GM10266 (cell line): ENCODE measurements at regions not wholly inside any gene's neighbourhood (a gene's known extent, or its start where the extent isn't known, plus 50 kb on each side); places are given as distances from the start of the nearest gene placed in this dataset.

Experiments
- DNase-seq: peaks from one replicate; pipeline ENCODE4 v3.0.0; 2012; ENCODE audit errors: extremely low spot score
- TF ChIP-seq, protein P1 (sequence below): IDR thresholded peaks from 2 replicates; pipeline ENCODE4 v1.5.1; 2012; ENCODE audit warnings: mild to moderate bottlenecking, low read depth; ENCODE audit not compliant: control insufficient read depth, insufficient read depth; ENCODE audit errors: missing control alignments

DNA sequence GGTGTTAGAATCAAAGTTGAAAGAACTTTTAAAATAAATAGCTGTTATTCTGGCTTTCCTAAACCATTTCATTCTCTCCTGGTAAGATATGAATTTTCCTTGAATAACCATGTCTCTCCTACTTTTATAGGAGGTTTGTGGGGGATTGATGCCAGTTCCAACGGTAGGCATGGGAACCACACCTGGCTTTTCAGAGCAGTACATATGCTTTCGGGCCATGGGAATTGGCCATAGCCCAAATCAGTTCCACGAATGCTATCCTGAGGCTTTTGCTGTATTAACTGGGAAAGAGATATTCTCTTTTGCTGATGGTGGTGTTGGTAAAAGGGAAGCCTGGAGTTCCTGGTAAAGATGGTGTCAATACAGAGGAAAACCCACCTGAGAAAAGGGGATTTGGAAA, 396.2 kb upstream of the ZNF385D start:
- DNase-seq: no peak
- TF ChIP-seq, protein P1, sequence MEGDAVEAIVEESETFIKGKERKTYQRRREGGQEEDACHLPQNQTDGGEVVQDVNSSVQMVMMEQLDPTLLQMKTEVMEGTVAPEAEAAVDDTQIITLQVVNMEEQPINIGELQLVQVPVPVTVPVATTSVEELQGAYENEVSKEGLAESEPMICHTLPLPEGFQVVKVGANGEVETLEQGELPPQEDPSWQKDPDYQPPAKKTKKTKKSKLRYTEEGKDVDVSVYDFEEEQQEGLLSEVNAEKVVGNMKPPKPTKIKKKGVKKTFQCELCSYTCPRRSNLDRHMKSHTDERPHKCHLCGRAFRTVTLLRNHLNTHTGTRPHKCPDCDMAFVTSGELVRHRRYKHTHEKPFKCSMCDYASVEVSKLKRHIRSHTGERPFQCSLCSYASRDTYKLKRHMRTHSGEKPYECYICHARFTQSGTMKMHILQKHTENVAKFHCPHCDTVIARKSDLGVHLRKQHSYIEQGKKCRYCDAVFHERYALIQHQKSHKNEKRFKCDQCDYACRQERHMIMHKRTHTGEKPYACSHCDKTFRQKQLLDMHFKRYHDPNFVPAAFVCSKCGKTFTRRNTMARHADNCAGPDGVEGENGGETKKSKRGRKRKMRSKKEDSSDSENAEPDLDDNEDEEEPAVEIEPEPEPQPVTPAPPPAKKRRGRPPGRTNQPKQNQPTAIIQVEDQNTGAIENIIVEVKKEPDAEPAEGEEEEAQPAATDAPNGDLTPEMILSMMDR: no peak

DNA sequence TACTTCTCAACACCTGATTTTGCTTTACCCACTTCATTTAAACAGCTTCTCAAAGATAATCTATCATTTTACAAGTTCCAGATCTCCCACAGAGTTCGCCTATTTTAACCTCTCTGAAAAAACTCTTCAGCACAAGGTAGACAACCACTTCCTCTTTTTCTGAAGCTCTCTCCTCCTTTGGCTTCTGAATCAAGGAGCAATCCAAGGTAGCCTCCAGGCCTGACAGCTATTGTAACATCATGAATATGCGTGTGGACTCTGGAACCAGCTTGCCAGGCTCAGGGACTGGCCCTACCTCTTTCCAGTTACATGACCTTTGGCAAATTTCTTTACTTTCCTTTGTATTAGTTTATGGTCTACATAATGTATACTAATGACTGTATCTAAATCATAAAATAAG, 405.9 kb upstream of the ZNF385D start:
- TF ChIP-seq, protein P1: no peak
- DNase-seq: no peak

DNA sequence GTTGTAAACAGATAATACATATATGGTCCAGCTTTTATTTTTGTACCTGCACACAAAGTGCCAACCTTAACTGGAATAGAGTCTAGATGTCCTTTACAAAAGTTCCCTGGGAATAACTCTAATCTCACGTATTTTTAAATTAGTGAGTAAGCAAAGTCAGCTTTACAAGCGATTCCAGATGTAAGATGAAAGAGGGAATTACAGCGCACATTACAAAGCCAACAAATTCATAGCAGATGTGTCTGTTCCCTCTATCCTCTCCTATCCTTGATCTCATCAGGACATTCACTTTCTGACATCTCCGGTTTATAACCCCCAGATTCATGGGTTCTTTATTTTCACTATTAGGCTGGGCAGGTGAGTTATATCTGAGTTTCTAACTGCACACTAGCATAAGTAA, 406.8 kb upstream of the ZNF385D start:
- no peak for DNase-seq
- TF ChIP-seq, protein P1: no peak

DNA sequence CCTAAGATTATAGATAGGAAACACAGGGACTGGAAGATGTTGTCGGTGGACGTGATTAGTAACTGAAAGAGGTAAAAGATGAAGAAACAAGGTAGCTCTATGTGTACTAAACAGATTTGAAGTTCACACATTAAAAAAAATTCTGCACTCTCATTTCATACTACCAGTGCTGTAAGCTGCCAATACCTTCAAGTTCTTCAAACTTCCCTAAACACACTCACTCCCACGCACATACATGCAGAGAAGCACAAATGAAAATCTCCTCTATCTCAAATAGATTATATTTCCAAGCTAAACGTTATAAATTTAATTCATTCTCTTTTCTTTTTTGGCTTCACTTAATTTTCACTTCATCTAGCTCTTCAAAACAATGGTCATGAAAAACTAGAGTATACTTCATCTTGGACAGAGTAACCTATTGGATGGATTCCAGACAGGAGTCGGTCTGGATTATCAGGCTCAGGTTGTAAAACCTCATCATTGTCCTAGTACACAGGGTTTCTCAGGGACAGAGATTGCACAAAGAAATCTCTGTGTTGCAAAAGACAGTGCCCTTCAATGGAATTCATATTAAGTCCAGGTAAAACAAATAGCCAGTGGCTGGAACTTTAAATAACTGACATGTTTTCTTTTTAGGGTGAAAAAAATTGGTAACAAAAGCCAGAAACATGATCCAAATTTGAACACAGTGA, 408.1 kb upstream of the ZNF385D start:
- DNase-seq: no peak
- TF ChIP-seq, protein P1: no peak

DNA sequence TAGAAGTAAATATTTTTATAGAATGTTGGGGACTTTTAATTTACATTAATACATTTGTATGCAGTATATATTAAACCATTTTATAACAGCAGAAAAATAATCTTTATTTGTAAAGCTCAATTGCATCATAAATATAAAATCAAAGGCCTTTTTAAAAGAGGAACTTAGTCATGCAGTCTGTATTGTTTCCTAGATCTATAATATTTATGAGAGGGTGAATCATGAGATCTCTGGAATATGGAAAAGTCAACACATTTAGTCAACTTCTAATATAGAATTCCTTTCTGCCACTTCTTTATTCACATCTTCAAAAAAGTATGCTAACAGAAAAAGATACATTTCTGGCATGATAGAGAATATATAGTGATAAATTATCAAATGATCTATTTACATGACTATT, 410.3 kb upstream of the ZNF385D start:
- TF ChIP-seq, protein P1: no peak
- DNase-seq: no peak

DNA sequence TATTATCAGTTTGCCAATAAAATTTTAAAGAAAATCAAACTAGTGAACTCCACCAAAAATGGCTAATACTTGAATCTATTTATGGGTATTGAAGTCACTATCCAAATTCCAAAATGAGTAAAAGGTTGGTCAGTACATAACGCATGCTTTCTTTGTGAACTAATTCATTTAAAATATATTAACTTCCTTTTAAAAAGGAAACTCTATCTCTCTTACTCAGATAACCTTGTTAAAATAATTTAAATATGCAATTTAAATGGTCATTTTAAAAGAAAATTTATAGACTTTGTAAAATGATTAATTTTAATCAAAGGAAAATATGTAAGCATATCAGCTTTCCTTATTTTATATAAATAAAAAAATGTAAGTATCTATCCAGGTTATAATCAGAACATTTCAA, 419.4 kb upstream of the ZNF385D start:
- TF ChIP-seq, protein P1: no peak
- DNase-seq: no peak

DNA sequence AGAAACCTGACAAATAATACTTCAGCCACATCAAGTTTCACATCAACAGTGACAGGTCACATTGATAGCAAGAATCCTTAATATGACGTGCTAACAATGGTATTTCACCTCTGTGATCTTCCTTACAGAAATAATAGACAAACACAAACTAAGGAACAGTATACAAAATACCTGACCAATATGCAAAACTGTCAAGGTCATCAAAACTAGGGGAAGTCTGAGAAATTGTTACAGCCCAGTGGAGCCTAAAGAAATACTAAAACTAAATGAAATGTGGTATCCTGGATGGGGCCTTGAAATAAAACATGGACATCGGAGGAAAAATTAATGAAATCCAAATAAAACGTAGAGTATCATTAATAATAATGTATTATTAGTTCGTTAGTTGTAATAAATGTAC, 422.0 kb upstream of the ZNF385D start:
- no peak for DNase-seq
- TF ChIP-seq, protein P1: no peak
